HepG2 (cell line): ENCODE measurements at regions not wholly inside any gene's neighbourhood (a gene's known extent, or its start where the extent isn't known, plus 50 kb on each side); places are given as distances from the start of the nearest gene placed in this dataset.

Experiments
- ATAC-seq: fragments of 200-7000 bp; cut with Tn5 transposase; 3 replicates; pipeline ENCODE4 v1.9.1; 2020; ENCODE audit warnings: mild to moderate bottlenecking, moderate library complexity
- BruUV-seq: library from RNA; stranded (reverse); fragments of 400-500 nt; replicated peaks from 2 replicates; lab custom pipeline; 2021; lab: Mats Ljungman, UMichigan
- CTCF ChIA-PET: fragments of 300-600 bp; formaldehyde crosslinking; extraction: SDS; loops from one replicate; lab custom pipeline; 2021; ENCODE audit warnings: low total read pairs, inconsistent platforms, low intra/inter-chr PET ratio; lab: Yijun Ruan, JAX
- POLR2A ChIA-PET: fragments of 350-600 bp; sonication (Branson Sonifier 250); formaldehyde crosslinking; loops from one replicate; lab custom pipeline; 2020; ENCODE audit warnings: antibody characterized with exemption, inconsistent platforms; lab: Yijun Ruan, JAX
- DNase-seq: peaks from one replicate; pipeline ENCODE4 v3.0.0-alpha.2; 2015; ENCODE audit warnings: low spot score
- FAIRE-seq: peaks from 3 replicates; lab custom pipeline; 2011; peaks lifted over from hg19 to GRCh38; lab: Jason Lieb, UNC
- H2AFZ ChIP-seq: one replicate; pipeline ENCODE4 v1.6.1; 2011; ENCODE audit warnings: low read length, inconsistent platforms
- H3K27ac ChIP-seq: fragments of 300-600 bp; 3 replicates; pipeline ENCODE4 v1.8.0; 2011; ENCODE audit warnings: mixed run types, mild to moderate bottlenecking, mixed read lengths, low read length, inconsistent platforms; ENCODE audit not compliant: insufficient read depth; ENCODE audit errors: extremely low read length
- H3K27me3 ChIP-seq, 2 experiments: fragments of 200-600 bp in 1 of 2; 2 replicates in 1 of 2; 3 replicates in 1 of 2; pipeline versions ENCODE4 v1.6.0 to v1.8.0; 2011; ENCODE audit warnings: low read length in 2 of 2, mild to moderate bottlenecking in 2 of 2, moderate library complexity in 2 of 2, inconsistent platforms in 1 of 2; ENCODE audit not compliant: insufficient read depth in 2 of 2, control insufficient read depth in 1 of 2
- H3K36me3 ChIP-seq, 2 experiments: fragments of 200-600 bp in 1 of 2; replicated peaks in 1 of 2; 2 replicates in 1 of 2; 3 replicates in 1 of 2; pipeline versions ENCODE4 v1.5.1 to v1.8.0; 2011; ENCODE audit warnings: low read length in 2 of 2, inconsistent platforms in 1 of 2; ENCODE audit not compliant: insufficient read depth in 2 of 2, control insufficient read depth in 1 of 2
- H3K4me1 ChIP-seq: 2 replicates; pipeline ENCODE4 v1.5.1; 2012; ENCODE audit warnings: low read length, inconsistent platforms; ENCODE audit not compliant: insufficient read depth
- H3K4me2 ChIP-seq: 2 replicates; pipeline ENCODE4 v1.6.0; 2011; ENCODE audit warnings: low read depth, low read length, inconsistent platforms
- H3K4me3 ChIP-seq, 3 experiments: fragments of 200-600 bp in 1 of 3; sonication (generic), shearing (Covaris generic) in 1 of 3; replicated peaks in 1 of 3; 2 replicates each; pipeline ENCODE4 v1.5.1; 2011 to 2016; ENCODE audit warnings: low read length in 3 of 3, inconsistent platforms in 2 of 3, low read depth in 2 of 3, mild to moderate bottlenecking in 2 of 3, control low read depth in 1 of 3, mixed read lengths in 1 of 3; ENCODE audit not compliant: insufficient read depth in 1 of 3
- H3K79me2 ChIP-seq: one replicate; pipeline ENCODE4 v1.6.1; 2011; ENCODE audit warnings: low read length, inconsistent platforms; ENCODE audit not compliant: insufficient read depth
- H3K9ac ChIP-seq: 2 replicates; pipeline ENCODE4 v1.6.0; 2011; ENCODE audit warnings: mild to moderate bottlenecking, low read depth, low read length, inconsistent platforms; ENCODE audit not compliant: insufficient read depth
- H3K9me3 ChIP-seq: 2 replicates; pipeline ENCODE4 v1.5.1; 2012; ENCODE audit warnings: mild to moderate bottlenecking, low read length
- H4K20me1 ChIP-seq: 2 replicates; pipeline ENCODE4 v1.6.0; 2011; ENCODE audit warnings: inconsistent platforms, mild to moderate bottlenecking, low read length, moderate library complexity; ENCODE audit not compliant: insufficient read depth
- ARNT2 ChIP-seq: sonication (generic); formaldehyde crosslinking; IDR thresholded peaks from 2 replicates; pipeline ENCODE4 v1.8.0; 2022; ENCODE audit warnings: mild to moderate bottlenecking, low read depth, missing genetic modification reagents, moderate library complexity
- HCFC1 ChIP-seq: fragments of 150-350 bp; IDR thresholded peaks from 2 replicates; pipeline ENCODE4 v1.6.1; 2014; ENCODE audit warnings: low read depth, low read length
- MEF2D ChIP-seq: sonication (generic); formaldehyde crosslinking; IDR thresholded peaks from 2 replicates; pipeline ENCODE4 v1.5.1; 2020; ENCODE audit warnings: mild to moderate bottlenecking, missing genetic modification reagents
- NCOA2 ChIP-seq: sonication (generic); formaldehyde crosslinking; IDR thresholded peaks from 2 replicates; pipeline ENCODE4 v1.8.0; 2022; ENCODE audit warnings: inconsistent platforms
- NR2C2 ChIP-seq: sonication (generic); formaldehyde crosslinking; IDR thresholded peaks from 2 replicates; pipeline ENCODE4 v1.4.0; 2020; ENCODE audit warnings: missing genetic modification reagents, mild to moderate bottlenecking, moderate library complexity, borderline replicate concordance
- ZBTB20 ChIP-seq: sonication (generic); formaldehyde crosslinking; IDR thresholded peaks from 2 replicates; pipeline ENCODE4 v1.8.1; 2023; ENCODE audit warnings: missing genetic modification reagents, low read depth, mild to moderate bottlenecking, borderline replicate concordance
- ZFY ChIP-seq: sonication (generic); formaldehyde crosslinking; IDR thresholded peaks from 2 replicates; pipeline ENCODE4 v1.4.0; 2020; ENCODE audit warnings: missing genetic modification reagents
- ZNF232 ChIP-seq: sonication (generic); formaldehyde crosslinking; IDR thresholded peaks from 2 replicates; pipeline ENCODE4 v1.4.0; 2020; ENCODE audit warnings: missing genetic modification reagents, borderline replicate concordance
- ZNF547 ChIP-seq: sonication (generic); formaldehyde crosslinking; IDR thresholded peaks from 2 replicates; pipeline ENCODE4 v1.5.1; 2020; ENCODE audit warnings: mild to moderate bottlenecking, missing genetic modification reagents
- ZNF589 ChIP-seq: sonication (generic); formaldehyde crosslinking; conservative IDR thresholded peaks from 2 replicates; pipeline ENCODE4 v1.8.0; 2022; ENCODE audit warnings: mild to moderate bottlenecking, moderate library complexity, missing genetic modification reagents
- WGBS: methylation state at CpG from one replicate; pipeline ENCODE4 v1.1.6; 2017; ENCODE audit warnings: low lambda C conversion rate; 5-methylcytosine and 5-hydroxymethylcytosine counted together
- in situ Hi-C: cut with HindIII; loops from 2 replicates; pipeline ENCODE4 v1.10.0; 2017; ENCODE audit warnings: low pct_unique_long_range_greater_than_20kb; ENCODE audit not compliant: extremely low pct_ligation_motif_present
- intact Hi-C: fragments of 100-400 bp; cut with micrococcal nuclease; formaldehyde crosslinking; loops from one replicate; pipeline ENCODE4 v1.10.0; 2022; ENCODE audit not compliant: unreplicated experiment
- TF ChIP-seq, protein P1 (sequence below): sonication (generic); formaldehyde crosslinking; conservative IDR thresholded peaks from 2 replicates; pipeline ENCODE4 v1.8.0; 2022; ENCODE audit warnings: mild to moderate bottlenecking, moderate library complexity, missing genetic modification reagents
- TF ChIP-seq, protein P2 (sequence below): sonication (generic); formaldehyde crosslinking; IDR thresholded peaks from 2 replicates; pipeline ENCODE4 v1.4.0; 2020; ENCODE audit warnings: missing genetic modification reagents, borderline replicate concordance
- TF ChIP-seq, protein P3 (sequence below): sonication (generic); formaldehyde crosslinking; IDR thresholded peaks from 2 replicates; pipeline ENCODE4 v1.4.0; 2020; ENCODE audit warnings: missing genetic modification reagents

DNA sequence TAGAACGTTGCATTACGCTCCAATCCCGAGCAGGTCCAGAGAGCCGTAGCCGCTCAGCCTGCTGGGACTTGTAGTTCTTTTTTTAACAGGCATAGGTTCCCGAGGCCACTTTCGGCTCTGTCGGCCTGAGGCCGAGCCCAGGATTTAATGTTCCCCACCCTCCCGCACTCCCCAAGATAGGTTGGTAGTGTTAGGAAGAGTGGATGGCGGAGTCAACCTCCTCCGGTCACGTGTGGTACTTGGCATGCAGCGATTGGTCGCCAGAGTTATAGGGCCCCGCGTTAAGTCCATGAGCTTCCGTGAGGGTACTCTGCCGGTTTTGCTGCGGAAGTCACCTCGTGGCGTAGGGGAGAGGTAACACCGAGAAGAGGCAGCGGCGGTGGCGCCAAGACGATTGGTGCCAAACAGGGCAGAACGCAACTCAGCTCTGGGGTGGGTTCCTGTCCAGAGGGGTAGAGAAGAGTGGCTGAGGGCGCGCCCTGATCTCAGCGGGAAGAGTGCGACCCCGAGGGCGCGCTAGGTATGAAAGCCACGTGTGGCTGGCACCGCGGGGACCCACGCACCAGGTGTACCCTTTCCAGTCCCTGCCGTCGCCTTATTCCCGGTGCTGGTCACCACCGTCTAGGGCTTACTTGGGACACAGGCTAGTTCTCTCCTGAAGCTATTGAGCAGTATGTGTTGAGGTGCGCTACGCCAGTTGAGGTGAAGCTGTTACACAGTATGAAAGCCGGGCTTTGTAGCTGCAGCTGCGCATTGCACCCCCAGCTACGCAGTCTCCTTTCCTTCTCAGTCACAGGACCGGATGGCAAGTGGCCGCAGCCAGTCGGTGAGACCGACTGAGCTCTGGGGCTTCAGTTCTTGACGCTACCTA lies 177.2 kb downstream of the KDM5D start:
- ChIA-PET CTCF (no interaction called here), POLR2A (interaction anchor here (1.0 to 3.0 kb wide), 14 partner anchors 9 to 1008 kb away, joined by 3 to 20 read pairs (median 5); partner anchors contain the start of genes EIF1AY and KDM5D)
- Histone ChIP-seq H4K20me1 (no peaks in the 10 kb centered on the region), H3K36me3 (no peaks in the 10 kb centered on the region), H3K4me1 (peaks cover 31% of the 10 kb centered on the region), H3K79me2 (peaks cover 37% of the 10 kb centered on the region), H3K27me3 (no peaks in the 10 kb centered on the region), H2AFZ (peak overlapping the region; percentile 36), H3K9ac (peak overlapping the region; percentile 76), H3K4me3 (peak overlapping the region; percentile 71 to 76 (median 71); a peak in 5 of 6 replicates), H3K27ac (peak overlapping the region; percentile 90), H3K4me2 (peak overlapping the region; percentile 85), H3K9me3 (no peaks in the 10 kb centered on the region)
- no TSS peak for BruUV-seq
- intact Hi-C loops (no loop called here), in situ Hi-C loops (no loop called here)
- ATAC-seq (peak; percentile 96), FAIRE-seq (peak; percentile 91), DNase-seq (peak; percentile 94)
- WGBS = 0% methylated on average over 3 of the region's 53 CpGs
- TF ChIP-seq NCOA2 (CRISPR knock-in tag) = no peak
- no peak for TF ChIP-seq ZNF589 (CRISPR knock-in tag)
- peak; percentile 47; the same call in 1 of the 2 replicates for TF ChIP-seq MEF2D
- TF ChIP-seq ARNT2 = peak; percentile 20; the same call in 1 of the 2 replicates
- TF ChIP-seq, protein P1, sequence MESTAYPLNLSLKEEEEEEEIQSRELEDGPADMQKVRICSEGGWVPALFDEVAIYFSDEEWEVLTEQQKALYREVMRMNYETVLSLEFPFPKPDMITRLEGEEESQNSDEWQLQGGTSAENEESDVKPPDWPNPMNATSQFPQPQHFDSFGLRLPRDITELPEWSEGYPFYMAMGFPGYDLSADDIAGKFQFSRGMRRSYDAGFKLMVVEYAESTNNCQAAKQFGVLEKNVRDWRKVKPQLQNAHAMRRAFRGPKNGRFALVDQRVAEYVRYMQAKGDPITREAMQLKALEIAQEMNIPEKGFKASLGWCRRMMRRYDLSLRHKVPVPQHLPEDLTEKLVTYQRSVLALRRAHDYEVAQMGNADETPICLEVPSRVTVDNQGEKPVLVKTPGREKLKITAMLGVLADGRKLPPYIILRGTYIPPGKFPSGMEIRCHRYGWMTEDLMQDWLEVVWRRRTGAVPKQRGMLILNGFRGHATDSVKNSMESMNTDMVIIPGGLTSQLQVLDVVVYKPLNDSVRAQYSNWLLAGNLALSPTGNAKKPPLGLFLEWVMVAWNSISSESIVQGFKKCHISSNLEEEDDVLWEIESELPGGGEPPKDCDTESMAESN (CRISPR knock-in tag) = peak; percentile 78; the same call in 1 of the 2 replicates
- TF ChIP-seq ZNF232 = 0 out of 2 replicates have a peak, but pooled peaks have one; percentile 39
- TF ChIP-seq NR2C2 (CRISPR knock-in tag) = 0 out of 2 replicates have a peak, but pooled peaks have one; percentile 25
- TF ChIP-seq ZFY (CRISPR knock-in tag) = peak; percentile 36; the same call in 1 of the 2 replicates
- TF ChIP-seq, protein P2, sequence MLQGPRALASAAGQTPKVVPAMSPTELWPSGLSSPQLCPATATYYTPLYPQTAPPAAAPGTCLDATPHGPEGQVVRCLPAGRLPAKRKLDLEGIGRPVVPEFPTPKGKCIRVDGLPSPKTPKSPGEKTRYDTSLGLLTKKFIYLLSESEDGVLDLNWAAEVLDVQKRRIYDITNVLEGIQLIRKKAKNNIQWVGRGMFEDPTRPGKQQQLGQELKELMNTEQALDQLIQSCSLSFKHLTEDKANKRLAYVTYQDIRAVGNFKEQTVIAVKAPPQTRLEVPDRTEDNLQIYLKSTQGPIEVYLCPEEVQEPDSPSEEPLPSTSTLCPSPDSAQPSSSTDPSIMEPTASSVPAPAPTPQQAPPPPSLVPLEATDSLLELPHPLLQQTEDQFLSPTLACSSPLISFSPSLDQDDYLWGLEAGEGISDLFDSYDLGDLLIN (CRISPR knock-in tag) = no peak
- TF ChIP-seq, protein P3, sequence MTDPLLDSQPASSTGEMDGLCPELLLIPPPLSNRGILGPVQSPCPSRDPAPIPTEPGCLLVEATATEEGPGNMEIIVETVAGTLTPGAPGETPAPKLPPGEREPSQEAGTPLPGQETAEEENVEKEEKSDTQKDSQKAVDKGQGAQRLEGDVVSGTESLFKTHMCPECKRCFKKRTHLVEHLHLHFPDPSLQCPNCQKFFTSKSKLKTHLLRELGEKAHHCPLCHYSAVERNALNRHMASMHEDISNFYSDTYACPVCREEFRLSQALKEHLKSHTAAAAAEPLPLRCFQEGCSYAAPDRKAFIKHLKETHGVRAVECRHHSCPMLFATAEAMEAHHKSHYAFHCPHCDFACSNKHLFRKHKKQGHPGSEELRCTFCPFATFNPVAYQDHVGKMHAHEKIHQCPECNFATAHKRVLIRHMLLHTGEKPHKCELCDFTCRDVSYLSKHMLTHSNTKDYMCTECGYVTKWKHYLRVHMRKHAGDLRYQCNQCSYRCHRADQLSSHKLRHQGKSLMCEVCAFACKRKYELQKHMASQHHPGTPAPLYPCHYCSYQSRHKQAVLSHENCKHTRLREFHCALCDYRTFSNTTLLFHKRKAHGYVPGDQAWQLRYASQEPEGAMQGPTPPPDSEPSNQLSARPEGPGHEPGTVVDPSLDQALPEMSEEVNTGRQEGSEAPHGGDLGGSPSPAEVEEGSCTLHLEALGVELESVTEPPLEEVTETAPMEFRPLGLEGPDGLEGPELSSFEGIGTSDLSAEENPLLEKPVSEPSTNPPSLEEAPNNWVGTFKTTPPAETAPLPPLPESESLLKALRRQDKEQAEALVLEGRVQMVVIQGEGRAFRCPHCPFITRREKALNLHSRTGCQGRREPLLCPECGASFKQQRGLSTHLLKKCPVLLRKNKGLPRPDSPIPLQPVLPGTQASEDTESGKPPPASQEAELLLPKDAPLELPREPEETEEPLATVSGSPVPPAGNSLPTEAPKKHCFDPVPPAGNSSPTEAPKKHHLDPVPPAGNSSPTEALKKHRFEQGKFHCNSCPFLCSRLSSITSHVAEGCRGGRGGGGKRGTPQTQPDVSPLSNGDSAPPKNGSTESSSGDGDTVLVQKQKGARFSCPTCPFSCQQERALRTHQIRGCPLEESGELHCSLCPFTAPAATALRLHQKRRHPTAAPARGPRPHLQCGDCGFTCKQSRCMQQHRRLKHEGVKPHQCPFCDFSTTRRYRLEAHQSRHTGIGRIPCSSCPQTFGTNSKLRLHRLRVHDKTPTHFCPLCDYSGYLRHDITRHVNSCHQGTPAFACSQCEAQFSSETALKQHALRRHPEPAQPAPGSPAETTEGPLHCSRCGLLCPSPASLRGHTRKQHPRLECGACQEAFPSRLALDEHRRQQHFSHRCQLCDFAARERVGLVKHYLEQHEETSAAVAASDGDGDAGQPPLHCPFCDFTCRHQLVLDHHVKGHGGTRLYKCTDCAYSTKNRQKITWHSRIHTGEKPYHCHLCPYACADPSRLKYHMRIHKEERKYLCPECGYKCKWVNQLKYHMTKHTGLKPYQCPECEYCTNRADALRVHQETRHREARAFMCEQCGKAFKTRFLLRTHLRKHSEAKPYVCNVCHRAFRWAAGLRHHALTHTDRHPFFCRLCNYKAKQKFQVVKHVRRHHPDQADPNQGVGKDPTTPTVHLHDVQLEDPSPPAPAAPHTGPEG (CRISPR knock-in tag) = peak; percentile 47; the same call in 1 of the 2 replicates
- 0 out of 2 replicates have a peak, but pooled peaks have one; percentile 38 for TF ChIP-seq ZNF547 (CRISPR knock-in tag)
- TF ChIP-seq ZBTB20 (CRISPR knock-in tag) = 0 out of 2 replicates have a peak, but pooled peaks have one; percentile 39
- peak; percentile 78 for TF ChIP-seq HCFC1
